Activated B cell treated with CpG ODN at 0.5 μM for 24 hours (primary cell): ENCODE measurements at regions not wholly inside any gene's neighbourhood (a gene's known extent, or its start where the extent isn't known, plus 50 kb on each side); places are given as distances from the start of the nearest gene placed in this dataset.

Experiments
- ATAC-seq: fragments of 200-7000 bp; cut with Tn5 transposase; one replicate; pipeline ENCODE4 v1.10.0; 2021; ENCODE audit warnings: low read depth, mild to moderate bottlenecking, moderate library complexity
- CTCF ChIA-PET: fragments of 350-600 bp; sonication (Branson Sonifier 250); formaldehyde crosslinking; loops from one replicate; lab custom pipeline; 2021; ENCODE audit warnings: antibody characterized with exemption; lab: Charles Lee
- POLR2A ChIA-PET: fragments of 350-600 bp; sonication (Branson Sonifier 250); formaldehyde crosslinking; loops from one replicate; lab custom pipeline; 2021; ENCODE audit warnings: antibody characterized with exemption; lab: Charles Lee
- DNase-seq: peaks from one replicate; pipeline ENCODE4 v3.0.0; 2022
- H3K27ac Mint-ChIP-seq: one replicate; pipeline ENCODE4 v1.8.0; 2020; ENCODE audit warnings: mixed read lengths
- H3K27me3 Mint-ChIP-seq: one replicate; pipeline ENCODE4 v1.8.0; 2021; ENCODE audit warnings: mixed read lengths
- H3K36me3 Mint-ChIP-seq: one replicate; pipeline ENCODE4 v1.8.0; 2021; ENCODE audit warnings: low read depth, mixed read lengths
- H3K4me1 Mint-ChIP-seq: one replicate; pipeline ENCODE4 v1.8.0; 2021; ENCODE audit warnings: mixed read lengths
- H3K4me3 Mint-ChIP-seq: one replicate; pipeline ENCODE4 v1.8.0; 2020; ENCODE audit warnings: mild to moderate bottlenecking, mixed read lengths
- H3K9me3 Mint-ChIP-seq: one replicate; pipeline ENCODE4 v1.8.0; 2020; ENCODE audit warnings: mixed read lengths
- CTCF ChIP-seq: fragments of 200-600 bp; IDR thresholded peaks from one replicate; pipeline ENCODE4 v1.8.0; 2022; ENCODE audit warnings: antibody characterized with exemption, mild to moderate bottlenecking
- intact Hi-C: fragments of 100-400 bp; cut with micrococcal nuclease; formaldehyde crosslinking; loops from one replicate; pipeline ENCODE4 v1.15.1; 2024

- no peaks in the 10 kb centered on the region for H3K36me3 Mint-ChIP-seq
- H3K27me3 Mint-ChIP-seq: no peaks in the 10 kb centered on the region
- TF ChIP-seq CTCF: no peak
- no peaks in the 10 kb centered on the region for H3K4me1 Mint-ChIP-seq
- no peaks in the 10 kb centered on the region for H3K9me3 Mint-ChIP-seq
- POLR2A ChIA-PET: no interaction called here
- intact Hi-C loops: no loop called here
- CTCF ChIA-PET: no interaction called here
- ATAC-seq (no peak), DNase-seq (no peak)
- H3K4me3 Mint-ChIP-seq: no peak overlapping the region
- H3K27ac Mint-ChIP-seq: no peak overlapping the region
Measured at GRCh38 chr16:25523183-25523582, 168.6 kb upstream of the HS3ST4 start.

GRCh38 chr16:25512041-25512440 is 179.7 kb upstream of the HS3ST4 start:
- intact Hi-C loops: no loop called here
- ATAC-seq (no peak), DNase-seq (no peak)
- Mint-ChIP-seq H3K4me3 (no peak overlapping the region), H3K4me1 (no peaks in the 10 kb centered on the region), H3K27ac (no peak overlapping the region), H3K27me3 (peaks cover 2% of the 10 kb centered on the region), H3K9me3 (peaks cover 7% of the 10 kb centered on the region), H3K36me3 (no peaks in the 10 kb centered on the region)
- TF ChIP-seq CTCF: no peak
- ChIA-PET CTCF (no interaction called here), POLR2A (no interaction called here)

- POLR2A ChIA-PET: no interaction called here
- TF ChIP-seq CTCF: no peak
- Mint-ChIP-seq H3K27me3 (peaks cover 2% of the 10 kb centered on the region), H3K27ac (no peak overlapping the region), H3K9me3 (no peaks in the 10 kb centered on the region), H3K4me1 (no peaks in the 10 kb centered on the region), H3K4me3 (no peak overlapping the region), H3K36me3 (no peaks in the 10 kb centered on the region)
- CTCF ChIA-PET: no interaction called here
- DNase-seq (no peak), ATAC-seq (no peak)
- intact Hi-C loops: no loop called here
Measured at GRCh38 chr16:25509456-25509855, 182.3 kb upstream of the HS3ST4 start.

GRCh38 chr16:25501530-25502255 is 190.1 kb upstream of the HS3ST4 start:
- Mint-ChIP-seq H3K27ac (no peak overlapping the region), H3K4me3 (no peak overlapping the region), H3K27me3 (peaks cover 6% of the 10 kb centered on the region), H3K4me1 (no peaks in the 10 kb centered on the region), H3K9me3 (no peaks in the 10 kb centered on the region), H3K36me3 (no peaks in the 10 kb centered on the region)
- no peak for DNase-seq
- no peak for ATAC-seq
- TF ChIP-seq CTCF: no peak
- POLR2A ChIA-PET: no interaction called here
- CTCF ChIA-PET: no interaction called here
- intact Hi-C loops: no loop called here

GRCh38 chr16:25494292-25494691 is 197.5 kb upstream of the HS3ST4 start:
- ChIA-PET POLR2A (no interaction called here), CTCF (no interaction called here)
- ATAC-seq (no peak), DNase-seq (no peak)
- no peak overlapping the region for H3K4me3 Mint-ChIP-seq
- H3K27ac Mint-ChIP-seq: no peak overlapping the region
- intact Hi-C loops: no loop called here
- no peak for TF ChIP-seq CTCF
- H3K27me3 Mint-ChIP-seq: peaks cover 6% of the 10 kb centered on the region
- H3K36me3 Mint-ChIP-seq: no peaks in the 10 kb centered on the region
- peaks cover 3% of the 10 kb centered on the region for H3K9me3 Mint-ChIP-seq
- no peaks in the 10 kb centered on the region for H3K4me1 Mint-ChIP-seq
